Lower leg skin (tissue), 3 donors: ENCODE measurements at regions not wholly inside any gene's neighbourhood (a gene's known extent, or its start where the extent isn't known, plus 50 kb on each side); places are given as distances from the start of the nearest gene placed in this dataset.

ENCODE experiments used
- POLR2A ChIP-seq, 2 donors: fragments of 450-650 bp; IDR thresholded peaks; one replicate each; pipeline ENCODE4 v1.6.1; 2016 to 2017; ENCODE audit warnings: antibody characterized with exemption in 2 of 2, mild to moderate bottlenecking in 1 of 2, moderate library complexity in 1 of 2
- TF ChIP-seq, protein P1 (sequence below), 3 donors: fragments of 450-650 bp; IDR thresholded peaks; one replicate each; pipeline ENCODE4 v1.5.1; 2016; ENCODE audit warnings: antibody characterized with exemption in 3 of 3, mild to moderate bottlenecking in 3 of 3, moderate library complexity in 2 of 3

GRCh38 chr16:22728167-22728836 lies 85.7 kb upstream of the HS3ST2 start:
- TF ChIP-seq, protein P1, sequence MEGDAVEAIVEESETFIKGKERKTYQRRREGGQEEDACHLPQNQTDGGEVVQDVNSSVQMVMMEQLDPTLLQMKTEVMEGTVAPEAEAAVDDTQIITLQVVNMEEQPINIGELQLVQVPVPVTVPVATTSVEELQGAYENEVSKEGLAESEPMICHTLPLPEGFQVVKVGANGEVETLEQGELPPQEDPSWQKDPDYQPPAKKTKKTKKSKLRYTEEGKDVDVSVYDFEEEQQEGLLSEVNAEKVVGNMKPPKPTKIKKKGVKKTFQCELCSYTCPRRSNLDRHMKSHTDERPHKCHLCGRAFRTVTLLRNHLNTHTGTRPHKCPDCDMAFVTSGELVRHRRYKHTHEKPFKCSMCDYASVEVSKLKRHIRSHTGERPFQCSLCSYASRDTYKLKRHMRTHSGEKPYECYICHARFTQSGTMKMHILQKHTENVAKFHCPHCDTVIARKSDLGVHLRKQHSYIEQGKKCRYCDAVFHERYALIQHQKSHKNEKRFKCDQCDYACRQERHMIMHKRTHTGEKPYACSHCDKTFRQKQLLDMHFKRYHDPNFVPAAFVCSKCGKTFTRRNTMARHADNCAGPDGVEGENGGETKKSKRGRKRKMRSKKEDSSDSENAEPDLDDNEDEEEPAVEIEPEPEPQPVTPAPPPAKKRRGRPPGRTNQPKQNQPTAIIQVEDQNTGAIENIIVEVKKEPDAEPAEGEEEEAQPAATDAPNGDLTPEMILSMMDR (IDR thresholded peaks at IDR 0.05): no peak
- TF ChIP-seq POLR2A (IDR thresholded peaks at IDR 0.05): no peak
